NOMO-1 (cell line): ENCODE measurements at regions not wholly inside any gene's neighbourhood (a gene's known extent, or its start where the extent isn't known, plus 50 kb on each side); places are given as distances from the start of the nearest gene placed in this dataset.
A peak's percentile ranks its signal among the peaks of the same experiment; 100 is the strongest.

Experiments
- DNase-seq, 2 experiments: peaks; one replicate each; lab custom pipeline; 2025; ENCODE audit not compliant: unreplicated experiment in 2 of 2; lab: John Stamatoyannopoulos, UW

DNA sequence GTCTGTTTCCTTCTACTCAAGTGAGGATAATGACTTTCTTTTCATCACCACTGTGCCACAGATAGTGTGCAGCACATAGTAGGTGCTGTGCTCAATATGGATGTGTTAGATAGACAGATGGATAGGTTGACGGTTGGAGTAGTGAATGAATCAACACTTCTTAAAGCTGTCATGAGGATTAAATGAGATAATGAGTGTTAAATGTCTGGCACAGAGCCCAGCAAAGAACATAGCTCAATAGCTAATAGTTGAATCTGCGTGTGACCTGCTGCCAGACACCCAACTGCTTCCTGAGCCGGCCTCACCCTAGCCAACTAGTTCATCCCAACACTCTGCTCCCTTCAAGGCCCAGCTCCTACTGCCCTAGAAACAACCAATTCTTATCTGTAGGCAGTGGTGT is 67.7 kb upstream of the PJA1 start:
- DNase-seq, result no peak

DNA sequence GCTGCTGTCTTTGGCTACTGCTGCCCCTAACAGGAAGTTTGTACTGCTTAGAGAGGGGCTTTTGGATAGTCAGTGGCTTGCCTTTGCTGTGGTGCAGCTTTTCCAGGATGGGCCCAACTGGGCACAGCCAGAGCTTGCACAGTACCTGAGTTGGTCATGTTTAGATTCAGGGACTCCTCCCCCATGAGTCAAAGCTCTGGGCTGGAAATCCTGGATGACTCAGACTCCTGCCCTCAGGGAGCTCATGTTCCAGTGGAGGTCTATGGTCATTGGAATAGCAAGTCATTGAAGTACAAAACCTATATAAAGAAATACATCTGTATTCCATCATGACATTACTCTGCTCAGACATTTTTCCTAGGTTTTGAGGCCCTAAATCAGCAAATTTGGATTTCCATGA is 66.7 kb upstream of the PJA1 start:
- no peak for DNase-seq

DNA sequence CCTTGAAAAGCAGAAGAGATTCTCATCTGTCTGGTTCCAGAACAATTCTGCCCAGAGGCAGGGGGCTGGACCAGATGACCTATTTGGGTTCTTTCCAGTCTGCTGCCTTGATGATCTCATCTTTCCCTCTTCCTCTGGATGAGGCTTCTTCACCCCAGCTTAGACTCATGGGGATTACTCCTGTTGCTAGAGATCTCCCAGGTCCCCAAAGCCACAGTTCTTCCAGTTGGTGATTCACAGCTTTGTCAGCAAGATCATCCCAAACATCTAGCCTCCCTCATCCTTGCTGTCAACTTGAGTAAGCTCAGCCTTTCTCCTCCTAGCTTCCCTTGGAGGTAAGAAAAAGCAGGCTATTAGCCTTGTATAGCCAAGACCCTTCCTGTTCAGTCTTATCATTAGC is 64.2 kb upstream of the PJA1 start:
- no peak for DNase-seq

DNA sequence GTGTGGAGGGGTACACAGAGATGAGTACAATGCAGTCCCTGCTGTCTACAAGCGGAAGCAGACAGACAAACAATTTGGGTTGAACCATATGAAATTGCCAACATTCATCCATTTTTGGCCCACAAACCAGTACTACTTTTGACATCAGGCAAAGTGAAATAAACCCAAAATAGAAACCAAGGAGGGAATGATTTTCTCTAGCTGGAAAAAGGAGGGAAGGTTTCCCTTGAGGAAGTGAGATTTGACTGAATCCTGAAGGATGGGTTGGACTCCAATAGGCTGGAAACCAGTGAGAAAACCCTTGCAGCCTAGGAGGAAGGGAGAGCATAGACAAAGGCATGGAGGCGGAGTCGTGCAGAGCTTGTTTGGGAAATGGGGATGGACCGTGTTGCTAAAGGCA is 63.5 kb upstream of the PJA1 start:
- no peak for DNase-seq

DNA sequence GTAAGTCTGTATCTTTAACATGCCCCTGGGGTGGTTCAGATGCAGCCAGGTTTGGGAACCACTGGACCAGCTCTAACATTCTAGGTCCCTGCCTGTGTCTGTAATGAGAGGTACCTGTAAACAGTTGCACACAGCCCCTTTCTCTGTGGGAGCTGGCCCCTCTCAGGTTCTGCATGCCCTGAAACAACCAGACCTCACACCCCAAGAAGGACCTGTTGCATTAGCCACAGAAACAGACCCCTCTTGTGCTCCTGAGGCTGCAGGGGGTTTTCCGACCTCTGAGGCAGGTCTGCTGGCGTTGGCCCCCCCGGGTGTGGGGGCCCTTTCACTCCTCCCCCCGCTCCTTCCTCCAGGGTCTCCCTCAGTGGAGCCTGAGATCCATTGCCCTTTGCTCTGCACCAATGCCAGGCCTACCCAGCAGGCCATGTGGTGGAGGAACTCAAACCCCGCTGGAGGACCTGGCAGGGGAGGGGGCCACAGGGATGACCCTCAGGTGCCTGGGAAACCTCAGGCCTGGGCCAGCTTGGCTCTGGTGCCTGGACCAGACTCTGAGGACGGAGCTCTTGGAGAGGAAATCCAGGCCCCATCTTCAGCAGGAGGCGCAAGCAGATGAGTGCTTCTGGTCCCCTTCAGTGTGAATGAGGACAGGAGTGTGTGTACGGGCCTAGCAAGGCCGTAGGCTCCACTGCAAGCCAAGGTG is 61.4 kb upstream of the PJA1 start:
- DNase-seq, result no peak

DNA sequence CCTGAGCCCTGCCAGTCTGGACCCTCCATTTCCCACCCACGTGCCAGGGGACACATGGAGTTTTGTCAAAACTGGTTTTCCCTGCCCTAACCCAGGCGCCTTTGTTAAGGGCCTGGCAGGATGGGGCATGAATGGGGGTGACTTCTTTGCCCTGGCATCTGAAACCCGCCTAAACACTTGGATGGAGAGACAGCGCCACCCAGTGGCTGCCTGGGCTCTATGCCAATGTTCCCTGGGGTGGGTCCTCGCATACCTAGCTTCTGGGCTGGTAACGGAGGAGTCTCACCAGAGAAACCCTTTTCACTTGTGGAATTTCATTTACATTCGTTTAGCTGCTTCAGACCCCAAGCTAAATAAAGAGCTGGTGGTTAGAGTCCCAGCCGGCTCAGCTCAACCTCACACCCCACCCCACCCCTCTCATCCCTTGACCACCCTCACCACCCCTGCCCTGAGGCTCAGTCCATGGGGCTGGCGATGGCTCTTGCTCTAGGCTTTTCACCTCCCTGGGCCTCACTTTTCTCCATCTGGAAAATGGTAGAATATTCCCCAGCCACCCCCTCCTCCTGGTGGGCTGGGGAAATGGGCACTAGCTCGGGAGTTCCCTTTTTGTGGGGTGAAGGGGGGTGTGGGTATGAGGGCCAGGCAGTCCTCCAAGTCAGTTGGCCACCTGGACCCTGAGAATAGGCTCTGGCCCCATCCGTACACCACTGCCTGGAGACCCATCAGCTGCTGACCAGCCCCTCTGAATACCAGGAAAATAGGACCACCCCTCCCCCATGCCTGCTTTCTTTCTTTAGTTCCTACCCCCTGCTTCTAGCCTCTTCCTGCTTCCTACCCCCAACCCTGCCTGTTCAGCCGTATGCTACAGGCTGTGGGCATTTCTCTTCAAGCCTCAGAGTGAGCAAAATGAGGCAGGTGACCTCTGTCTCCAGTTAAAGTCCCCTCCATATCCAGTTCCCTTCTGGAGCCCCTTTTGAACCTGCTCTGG is 57.1 kb upstream of the PJA1 start:
- DNase-seq, result peak; percentile 24 to 40

DNA sequence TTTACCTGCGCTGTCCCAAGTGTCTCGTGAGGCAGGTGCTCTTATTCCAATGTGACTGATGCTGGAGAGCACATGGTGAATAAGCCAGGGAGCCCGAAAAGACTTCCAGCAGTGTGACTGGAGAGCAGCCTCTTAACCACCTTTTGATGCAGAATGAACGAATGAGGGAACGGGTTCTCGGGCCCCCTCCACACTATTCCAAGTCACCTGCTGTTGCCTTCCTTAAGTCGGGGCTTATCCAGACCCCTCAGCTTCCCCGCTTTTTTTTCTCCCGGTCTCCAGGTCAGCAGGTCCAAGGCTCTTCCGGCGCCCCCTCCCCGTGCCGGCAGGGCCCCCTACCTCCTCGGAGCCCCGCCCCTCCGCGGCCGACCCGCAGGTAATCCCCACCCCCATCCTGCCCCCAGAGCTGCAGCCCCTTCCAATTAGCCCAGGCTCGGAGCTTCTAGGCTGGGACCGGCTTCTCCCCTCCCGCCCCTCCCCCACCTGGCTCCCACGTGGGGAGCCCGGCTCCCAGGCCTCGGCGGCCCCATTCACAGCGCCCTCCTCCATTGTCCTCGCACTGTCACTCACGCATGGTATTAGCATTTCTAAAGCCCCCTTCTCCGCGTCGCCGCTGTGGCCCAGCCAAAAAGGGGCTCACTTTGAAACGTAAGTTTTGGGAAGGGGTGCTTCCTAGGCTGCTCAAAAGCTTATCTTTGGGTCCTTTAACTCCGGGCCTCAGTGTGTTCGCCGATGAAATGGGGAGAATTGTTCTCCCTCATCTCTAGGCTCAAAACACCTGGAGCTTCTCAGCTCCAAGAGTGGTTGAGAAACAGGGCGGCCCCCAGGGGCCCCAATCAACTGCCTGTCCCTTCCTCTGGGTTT is 56.2 kb upstream of the PJA1 start:
- no peak for DNase-seq

DNA sequence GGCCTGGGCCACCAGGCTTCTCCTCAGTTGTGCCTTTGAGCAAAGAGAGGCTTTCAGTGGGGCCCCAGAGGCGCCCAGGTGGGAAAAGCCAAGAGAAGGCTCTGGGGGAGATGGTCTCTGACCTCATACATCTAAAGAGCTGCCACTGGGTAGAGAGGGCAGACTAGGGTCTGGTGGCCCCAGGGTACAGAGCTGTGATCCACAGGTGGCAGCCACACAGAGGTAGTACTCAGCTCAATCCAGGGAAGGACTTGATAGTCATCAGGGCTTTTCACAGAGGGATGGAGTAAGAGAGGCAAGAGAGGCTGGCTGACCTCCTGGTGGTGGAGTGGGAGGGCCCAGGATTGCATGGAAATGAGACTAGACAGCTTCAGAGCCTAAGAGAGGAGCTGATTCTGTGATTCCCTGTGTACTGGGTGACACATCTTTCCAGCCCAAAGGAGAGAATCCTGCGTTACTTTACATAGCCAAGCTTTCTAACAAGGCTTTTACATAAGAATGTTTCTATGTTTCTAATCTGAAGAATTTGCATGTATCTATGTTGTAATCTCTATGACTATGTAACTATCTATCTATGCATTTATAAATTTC is 53.2 kb upstream of the PJA1 start:
- DNase-seq, result no peak

DNA sequence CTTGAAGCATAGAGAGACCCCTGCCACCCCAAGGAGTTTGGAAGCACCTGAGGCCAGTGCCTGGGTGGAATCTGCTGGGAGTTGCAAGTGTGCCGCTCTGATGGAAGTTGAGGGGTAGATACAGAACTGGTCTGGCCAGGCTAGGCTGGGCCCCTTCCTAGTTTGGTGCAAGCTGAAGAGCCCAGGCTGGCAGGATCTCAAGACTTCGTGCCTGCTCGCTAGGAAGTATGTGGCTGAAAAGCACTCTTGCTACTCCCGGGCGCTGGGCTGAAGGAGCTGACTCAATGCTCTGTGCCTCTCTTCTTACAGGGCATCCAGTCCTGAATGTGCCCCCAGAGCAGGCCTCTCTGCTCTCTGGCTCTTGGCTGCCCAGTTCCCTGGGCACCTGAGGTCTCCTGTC is 51.7 kb upstream of the PJA1 start:
- no peak for DNase-seq

DNA sequence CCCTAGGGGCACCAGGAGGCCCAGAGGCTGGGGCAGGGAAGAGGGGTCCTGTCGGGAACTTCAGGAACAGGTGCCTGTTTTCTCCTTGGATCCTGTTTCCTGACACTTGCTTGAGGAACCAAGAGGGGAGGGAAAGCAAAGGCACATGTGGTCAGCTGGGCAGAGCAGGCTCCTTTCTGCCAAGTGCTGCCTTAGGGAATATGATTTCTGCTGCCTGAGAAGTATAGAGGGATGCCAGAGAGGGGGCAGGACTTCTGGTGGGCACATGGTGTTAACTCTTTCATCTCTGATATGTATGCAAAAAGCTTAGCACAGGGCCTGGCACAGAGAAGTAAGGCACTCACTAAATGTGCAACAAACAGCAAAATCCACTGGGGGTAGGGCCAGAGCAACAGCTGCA is 51.2 kb upstream of the PJA1 start:
- no peak for DNase-seq

DNA sequence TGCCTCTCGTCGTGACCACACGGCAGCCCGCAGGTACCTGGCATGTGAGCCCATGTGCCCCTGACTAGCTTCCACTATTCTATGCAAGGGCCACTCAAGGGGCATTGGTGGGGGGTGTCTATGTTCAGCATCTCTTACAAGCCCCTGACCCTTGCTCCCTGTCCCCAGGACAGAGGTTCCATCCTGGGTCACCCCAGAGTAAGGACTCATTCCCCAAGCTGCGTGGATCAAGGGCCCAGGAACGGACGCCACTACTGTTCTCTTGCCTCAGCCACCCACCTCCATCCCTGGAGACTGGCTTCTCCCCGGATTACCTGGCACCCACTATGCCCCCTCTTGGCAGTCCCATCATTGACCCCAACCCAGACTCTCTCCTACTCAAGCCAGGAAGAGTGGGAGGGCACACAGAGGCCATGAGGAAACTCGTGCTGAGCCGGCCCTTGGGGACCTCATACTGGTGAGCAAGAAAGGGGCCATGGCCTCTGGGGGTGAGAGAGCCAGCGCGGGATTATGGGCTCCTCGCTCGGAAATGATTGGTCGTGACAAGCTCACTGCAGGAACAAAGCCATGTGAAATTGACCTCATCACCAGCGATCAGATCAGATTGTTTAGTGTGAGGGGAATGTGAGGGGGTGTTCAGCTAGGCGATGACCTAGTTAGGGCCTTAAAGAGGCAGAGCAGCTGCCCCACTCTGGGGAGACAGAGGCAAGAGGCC is 50.1 kb upstream of the PJA1 start:
- DNase-seq, result no peak
